ENCODE measurements at regions not wholly inside any gene's neighbourhood (a gene's known extent, or its start where the extent isn't known, plus 50 kb on each side); places are given as distances from the start of the nearest gene placed in this dataset.

DNA sequence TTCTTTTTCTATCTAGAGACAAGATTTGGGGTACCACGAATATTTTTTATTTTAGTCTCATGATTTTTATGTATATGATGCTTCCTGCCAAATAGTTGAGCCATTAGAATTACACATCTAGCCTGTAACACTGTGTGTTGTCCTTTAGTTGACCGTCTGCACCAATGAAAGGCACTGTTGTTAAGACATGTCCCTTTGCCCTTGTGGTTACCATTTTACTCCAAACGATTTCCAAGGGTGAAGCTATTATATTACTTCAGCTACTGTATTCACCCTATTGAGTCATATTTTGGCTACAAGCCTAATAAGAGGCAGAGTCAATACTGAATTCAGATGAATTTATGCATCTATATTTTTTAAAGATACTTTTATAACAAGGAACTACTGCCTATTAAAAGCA, 207.6 kb downstream of the CETN3 start:
- TF ChIP-seq, protein P1, sequence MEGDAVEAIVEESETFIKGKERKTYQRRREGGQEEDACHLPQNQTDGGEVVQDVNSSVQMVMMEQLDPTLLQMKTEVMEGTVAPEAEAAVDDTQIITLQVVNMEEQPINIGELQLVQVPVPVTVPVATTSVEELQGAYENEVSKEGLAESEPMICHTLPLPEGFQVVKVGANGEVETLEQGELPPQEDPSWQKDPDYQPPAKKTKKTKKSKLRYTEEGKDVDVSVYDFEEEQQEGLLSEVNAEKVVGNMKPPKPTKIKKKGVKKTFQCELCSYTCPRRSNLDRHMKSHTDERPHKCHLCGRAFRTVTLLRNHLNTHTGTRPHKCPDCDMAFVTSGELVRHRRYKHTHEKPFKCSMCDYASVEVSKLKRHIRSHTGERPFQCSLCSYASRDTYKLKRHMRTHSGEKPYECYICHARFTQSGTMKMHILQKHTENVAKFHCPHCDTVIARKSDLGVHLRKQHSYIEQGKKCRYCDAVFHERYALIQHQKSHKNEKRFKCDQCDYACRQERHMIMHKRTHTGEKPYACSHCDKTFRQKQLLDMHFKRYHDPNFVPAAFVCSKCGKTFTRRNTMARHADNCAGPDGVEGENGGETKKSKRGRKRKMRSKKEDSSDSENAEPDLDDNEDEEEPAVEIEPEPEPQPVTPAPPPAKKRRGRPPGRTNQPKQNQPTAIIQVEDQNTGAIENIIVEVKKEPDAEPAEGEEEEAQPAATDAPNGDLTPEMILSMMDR (IDR thresholded peaks at IDR 0.05; ENCODE audit: poor library complexity, severe bottlenecking), result no peak
- no peak for TF ChIP-seq EZH2 (IDR thresholded peaks at IDR 0.05; ENCODE audit: borderline replicate concordance, insufficient read depth, low read length, poor library complexity, severe bottlenecking)
- no peak for TF ChIP-seq EP300 (conservative IDR thresholded peaks at IDR 0.05; ENCODE audit: poor library complexity, severe bottlenecking)

All from neural cell (in vitro differentiated cells).